ENCODE measurements at regions not wholly inside any gene's neighbourhood (a gene's known extent, or its start where the extent isn't known, plus 50 kb on each side); places are given as distances from the start of the nearest gene placed in this dataset.
"Not testable (repeated sequence)": the region's sequence is repeated elsewhere in the genome, so short reads cannot be mapped to it uniquely, and the experiment has no call there.

- peak; percentile 51 for DNase-seq (ENCODE audit: low spot score)
These were observed 124.6 kb upstream of the KCNAB1 start for GRCh38 chr3:155995525-155996370.

- no peak for DNase-seq (ENCODE audit: low spot score)
These were observed 123.5 kb upstream of the KCNAB1 start for GRCh38 chr3:155996882-155997281.

- DNase-seq (ENCODE audit: low spot score) = not testable (repeated sequence)
These were observed 122.2 kb upstream of the KCNAB1 start for GRCh38 chr3:155998173-155998572.

- DNase-seq (ENCODE audit: low spot score) = no peak
These were observed 114.6 kb upstream of the KCNAB1 start for GRCh38 chr3:156005736-156006135.

- DNase-seq (ENCODE audit: low spot score) = peak; percentile 24
These were observed 109.5 kb upstream of the KCNAB1 start for GRCh38 chr3:156010829-156011228.

GRCh38 chr3:156014489-156014888, 105.9 kb upstream of the KCNAB1 start:
- no peak for DNase-seq (ENCODE audit: low spot score)

GRCh38 chr3:156016902-156017301, 103.5 kb upstream of the KCNAB1 start:
- no peak for DNase-seq (ENCODE audit: low spot score)

GRCh38 chr3:156017352-156018030, 102.9 kb upstream of the KCNAB1 start:
- no peak for DNase-seq (ENCODE audit: low spot score)

- no peak for DNase-seq (ENCODE audit: low spot score)
These were observed 95.4 kb upstream of the KCNAB1 start for GRCh38 chr3:156024904-156025533.

- no peak for DNase-seq (ENCODE audit: low spot score)
These were observed 91.2 kb upstream of the KCNAB1 start for GRCh38 chr3:156029208-156029607.

- no peak for DNase-seq (ENCODE audit: low spot score)
These were observed 89.7 kb upstream of the KCNAB1 start for GRCh38 chr3:156030723-156031122.

GRCh38 chr3:156033428-156033827, 87.0 kb upstream of the KCNAB1 start:
- no peak for DNase-seq (ENCODE audit: low spot score)

- DNase-seq (ENCODE audit: low spot score) = no peak
These were observed 85.2 kb upstream of the KCNAB1 start for GRCh38 chr3:156035158-156035557.

- no peak for DNase-seq (ENCODE audit: low spot score)
These were observed 83.9 kb upstream of the KCNAB1 start for GRCh38 chr3:156036258-156037053.

- no peak for DNase-seq (ENCODE audit: low spot score)
These were observed 83.0 kb upstream of the KCNAB1 start for GRCh38 chr3:156037356-156037755.

GRCh38 chr3:156038869-156039268, 81.5 kb upstream of the KCNAB1 start:
- no peak for DNase-seq (ENCODE audit: low spot score)

GRCh38 chr3:156040041-156040440, 80.3 kb upstream of the KCNAB1 start:
- DNase-seq (ENCODE audit: low spot score) = no peak

GRCh38 chr3:156041216-156041841, 79.0 kb upstream of the KCNAB1 start:
- DNase-seq (ENCODE audit: low spot score) = not testable (repeated sequence)

- DNase-seq (ENCODE audit: low spot score) = not testable (repeated sequence)
These were observed 78.5 kb upstream of the KCNAB1 start for GRCh38 chr3:156041856-156042255.

GRCh38 chr3:156043832-156044633, 76.3 kb upstream of the KCNAB1 start:
- not testable (repeated sequence) for DNase-seq (ENCODE audit: low spot score)

GRCh38 chr3:156044634-156044975, 75.8 kb upstream of the KCNAB1 start:
- DNase-seq (ENCODE audit: low spot score) = no peak

Measured in LoVo (cell line).